HG03439 (cell line): ENCODE measurements at regions not wholly inside any gene's neighbourhood (a gene's known extent, or its start where the extent isn't known, plus 50 kb on each side); places are given as distances from the start of the nearest gene placed in this dataset.

ENCODE experiments used
- ATAC-seq: cut with Tn5 transposase; IDR thresholded peaks from one replicate; pipeline ENCODE4 v1.9.1; 2021; ENCODE audit warnings: mild to moderate bottlenecking, moderate library complexity; ENCODE audit not compliant: unreplicated experiment

GRCh38 chr1:87265786-87266185 is 62.9 kb upstream of the LMO4 start:
- no peak for ATAC-seq

- no peak for ATAC-seq
These were observed 60.6 kb upstream of the LMO4 start for GRCh38 chr1:87268111-87268510.

GRCh38 chr1:87269921-87270320 is 58.8 kb upstream of the LMO4 start:
- no peak for ATAC-seq

- ATAC-seq = no peak
These were observed 55.4 kb upstream of the LMO4 start for GRCh38 chr1:87273291-87273690.

GRCh38 chr1:87274851-87275250 is 53.8 kb upstream of the LMO4 start:
- ATAC-seq = no peak

- no peak for ATAC-seq
These were observed 49.7 kb upstream of the LMO4 start for GRCh38 chr1:87278825-87279535.
